IMR-90 (cell line): ENCODE measurements at regions not wholly inside any gene's neighbourhood (a gene's known extent, or its start where the extent isn't known, plus 50 kb on each side); places are given as distances from the start of the nearest gene placed in this dataset.

Experiments used
- ATAC-seq: fragments of 200-7000 bp; cut with Tn5 transposase; 2 replicates; pipeline ENCODE4 v1.9.1; 2020; ENCODE audit warnings: low read depth, mild to moderate bottlenecking, moderate library complexity
- BruUV-seq: library from RNA; stranded (reverse); fragments of 400-500 nt; replicated peaks from 2 replicates; lab custom pipeline; 2021; lab: Mats Ljungman, UMichigan
- CTCF ChIA-PET: fragments of 300-600 bp; formaldehyde crosslinking; extraction: SDS; loops from one replicate; lab custom pipeline; 2021; ENCODE audit warnings: antibody characterized with exemption; lab: Yijun Ruan, JAX
- POLR2A ChIA-PET: fragments of 300-600 bp; sonication (Branson Sonifier 250); formaldehyde crosslinking; loops from one replicate; lab custom pipeline; 2022; ENCODE audit warnings: antibody characterized with exemption; ENCODE audit not compliant: unreplicated experiment; lab: Charles Lee
- DNase-seq: peaks from one replicate; pipeline ENCODE4 v3.0.0; 2013
- H2AFZ ChIP-seq: replicated peaks from 2 replicates; pipeline ENCODE3; 2013; ENCODE audit warnings: low read length, mild to moderate bottlenecking; ENCODE audit not compliant: poor library complexity
- H2AK5ac ChIP-seq: 2 replicates; pipeline ENCODE4 v1.6.1; 2013; ENCODE audit warnings: low read depth, low read length, inconsistent platforms
- H2AK9ac ChIP-seq: replicated peaks from 2 replicates; pipeline ENCODE3; 2013; ENCODE audit warnings: mild to moderate bottlenecking, low read depth, low read length, moderate library complexity; ENCODE audit not compliant: poor library complexity
- H2BK120ac ChIP-seq: 2 replicates; pipeline ENCODE4 v1.6.1; 2013; ENCODE audit warnings: low read depth, low read length, inconsistent platforms
- H2BK15ac ChIP-seq: 3 replicates; pipeline ENCODE4 v1.6.1; 2013; ENCODE audit warnings: low read depth, low read length, inconsistent platforms
- H2BK20ac ChIP-seq: 2 replicates; pipeline ENCODE4 v1.6.1; 2013; ENCODE audit warnings: low read depth, mild to moderate bottlenecking, inconsistent platforms, low read length, moderate library complexity
- H2BK5ac ChIP-seq: 2 replicates; pipeline ENCODE4 v1.6.1; 2013; ENCODE audit warnings: mild to moderate bottlenecking, low read depth, low read length, inconsistent platforms; ENCODE audit not compliant: poor library complexity, severe bottlenecking
- H3K14ac ChIP-seq: replicated peaks from 2 replicates; pipeline ENCODE4 v1.6.1; 2013; ENCODE audit warnings: low read depth, low read length, inconsistent platforms
- H3K18ac ChIP-seq: 2 replicates; pipeline ENCODE4 v1.6.1; 2013; ENCODE audit warnings: low read depth, low read length, control low read depth
- H3K23ac ChIP-seq: 2 replicates; pipeline ENCODE4 v1.6.1; 2013; ENCODE audit warnings: low read depth, low read length, inconsistent platforms
- H3K27ac ChIP-seq: 2 replicates; pipeline ENCODE4 v1.5.1; 2013; ENCODE audit warnings: mild to moderate bottlenecking, control low read depth, low read length; ENCODE audit not compliant: insufficient read depth
- H3K27me3 ChIP-seq: 2 replicates; pipeline ENCODE4 v1.6.1; 2013; ENCODE audit warnings: low read length; ENCODE audit not compliant: control insufficient read depth, insufficient read depth
- H3K36me3 ChIP-seq: 2 replicates; pipeline ENCODE4 v1.6.1; 2013; ENCODE audit warnings: low read length, mixed read lengths; ENCODE audit not compliant: control insufficient read depth, insufficient read depth
- H3K4ac ChIP-seq: 2 replicates; pipeline ENCODE4 v1.6.1; 2013; ENCODE audit warnings: low read depth, low read length, inconsistent platforms
- H3K4me1 ChIP-seq: 2 replicates; pipeline ENCODE4 v1.6.1; 2013; ENCODE audit warnings: low read length, mixed read lengths; ENCODE audit not compliant: control insufficient read depth, insufficient read depth
- H3K4me2 ChIP-seq: 2 replicates; pipeline ENCODE4 v1.6.1; 2013; ENCODE audit warnings: low read depth, mild to moderate bottlenecking, control low read depth, low read length, moderate library complexity
- H3K4me3 ChIP-seq: 2 replicates; pipeline ENCODE4 v1.5.1; 2013; ENCODE audit warnings: low read depth, mild to moderate bottlenecking, control low read depth, low read length, moderate library complexity; ENCODE audit not compliant: insufficient read depth
- H3K56ac ChIP-seq: 2 replicates; pipeline ENCODE4 v1.6.1; 2013; ENCODE audit warnings: low read length, inconsistent platforms; ENCODE audit not compliant: insufficient read depth; ENCODE audit errors: extremely low read depth
- H3K79me1 ChIP-seq, 2 experiments: 2 replicates each; pipeline ENCODE4 v1.6.1; 2013; ENCODE audit warnings: low read length in 2 of 2, inconsistent platforms in 1 of 2, low read depth in 1 of 2
- H3K9ac ChIP-seq: 2 replicates; pipeline ENCODE4 v1.6.1; 2013; ENCODE audit warnings: low read depth, low read length, control low read depth
- H3K9me1 ChIP-seq: 2 replicates; pipeline ENCODE4 v1.6.1; 2013; ENCODE audit warnings: low read length, inconsistent platforms; ENCODE audit not compliant: insufficient read depth
- H3K9me3 ChIP-seq: 2 replicates; pipeline ENCODE4 v1.6.1; 2013; ENCODE audit warnings: low read length; ENCODE audit not compliant: control insufficient read depth, insufficient read depth
- H4K20me1 ChIP-seq: 2 replicates; pipeline ENCODE4 v1.6.1; 2013; ENCODE audit warnings: low read length, inconsistent platforms; ENCODE audit not compliant: insufficient read depth
- H4K5ac ChIP-seq: 2 replicates; pipeline ENCODE4 v1.6.1; 2013; ENCODE audit warnings: mild to moderate bottlenecking, low read depth, low read length, control low read depth
- H4K8ac ChIP-seq, 2 experiments: 2 replicates each; pipeline ENCODE4 v1.6.1; 2013; ENCODE audit warnings: low read depth in 2 of 2, low read length in 2 of 2, control low read depth in 1 of 2, inconsistent platforms in 1 of 2
- H4K91ac ChIP-seq: 2 replicates; pipeline ENCODE4 v1.6.1; 2013; ENCODE audit warnings: low read depth, low read length, inconsistent platforms; ENCODE audit not compliant: insufficient read depth
- CEBPB ChIP-seq: IDR thresholded peaks from 2 replicates; pipeline ENCODE4 v1.6.1; 2012; ENCODE audit warnings: low read depth, low read length, improper control_type of control experiment
- MAFK ChIP-seq: IDR thresholded peaks from 2 replicates; pipeline ENCODE4 v1.6.1; 2012; ENCODE audit warnings: low read depth, low read length, improper control_type of control experiment
- POLR2A ChIP-seq: IDR thresholded peaks from 2 replicates; pipeline ENCODE4 v1.6.1; 2012; ENCODE audit warnings: mild to moderate bottlenecking, low read depth, low read length
- RCOR1 ChIP-seq: IDR thresholded peaks from 2 replicates; pipeline ENCODE4 v1.6.1; 2012; ENCODE audit warnings: mild to moderate bottlenecking, low read length, improper control_type of control experiment; ENCODE audit not compliant: insufficient replicate concordance
- RFX5 ChIP-seq: IDR thresholded peaks from 2 replicates; pipeline ENCODE4 v1.8.0; 2012; ENCODE audit warnings: low read depth, mild to moderate bottlenecking, low read length, moderate library complexity
- SMC3 ChIP-seq: fragments of 150-350 bp; IDR thresholded peaks from 2 replicates; pipeline ENCODE4 v1.6.1; 2016; ENCODE audit warnings: low read depth, mild to moderate bottlenecking, antibody characterized with exemption, low read length, moderate library complexity
- WGBS, 2 experiments: methylation state at CpG; one replicate each; pipeline versions ENCODE4 v1.1.5 to v1.1.7; 2013; ENCODE audit warnings: missing lambda C conversion rate in 2 of 2; ENCODE audit not compliant: insufficient read length in 1 of 2; ENCODE audit errors: extremely low coverage in 2 of 2; 5-methylcytosine and 5-hydroxymethylcytosine counted together
- dilution Hi-C: fragments of 300-500 bp; cut with HindIII; formaldehyde crosslinking; loops from one replicate; pipeline ENCODE4 v1.14.3; 2018; ENCODE audit warnings: low sequenced_read_pairs; ENCODE audit not compliant: unreplicated experiment
- in situ Hi-C: fragments of 300-500 bp; cut with MboI; formaldehyde crosslinking; loops from 3 replicates; pipeline ENCODE4 v1.14.3; 2019; ENCODE audit warnings: low sequenced_read_pairs, inconsistent platforms, mixed read lengths
- intact Hi-C: fragments of 100-400 bp; cut with micrococcal nuclease; formaldehyde crosslinking; loops from 2 replicates; pipeline ENCODE4 v1.10.0; 2022
- TF ChIP-seq, protein P1 (sequence below): fragments of 150-350 bp; IDR thresholded peaks from 2 replicates; pipeline ENCODE4 v1.6.1; 2016; ENCODE audit warnings: low read depth, mild to moderate bottlenecking, low read length, moderate library complexity, borderline replicate concordance

DNA sequence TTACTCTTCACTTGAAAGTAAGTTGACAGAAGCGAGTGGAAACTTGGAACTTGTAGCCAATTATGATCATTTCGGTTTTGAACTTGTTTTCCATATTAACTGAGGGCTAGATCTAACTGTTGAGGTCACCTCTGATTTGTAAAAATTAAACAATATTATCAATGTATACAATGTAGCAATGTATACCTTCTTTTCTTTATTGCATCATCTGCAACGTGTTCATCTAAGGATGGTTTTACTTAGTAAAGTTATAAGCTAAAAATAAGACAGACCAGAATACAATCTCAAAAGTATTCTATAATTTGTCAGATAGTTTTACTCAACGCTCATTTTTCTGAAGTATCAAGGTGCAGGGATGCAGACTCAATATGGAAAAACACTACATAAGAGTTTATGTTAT lies 435.0 kb upstream of the TNP1 start:
- dilution Hi-C loops, result no loop called here
- Histone ChIP-seq H4K5ac (no peak overlapping the region; the same call in 1 of the 2 replicates), H3K4me1 (peaks cover 13% of the 10 kb centered on the region), H3K56ac (no peak overlapping the region), H2BK120ac (no peak overlapping the region), H3K18ac (peak overlapping the region; percentile 61), H2AK9ac (no peak overlapping the region), H4K20me1 (no peaks in the 10 kb centered on the region), H3K27me3 (no peaks in the 10 kb centered on the region), H3K4me3 (no peak overlapping the region), H3K4ac (no peak overlapping the region), H3K9me3 (peaks cover 6% of the 10 kb centered on the region), H3K79me1 (peaks cover 0 to 5% of the 10 kb centered on the region in 2 experiments; a peak in 1 of 4 replicates), H3K27ac (no peak overlapping the region), H3K9me1 (peaks cover 7% of the 10 kb centered on the region; the same call in 1 of the 2 replicates), H2BK5ac (no peak overlapping the region), H2AFZ (no peak overlapping the region), H3K4me2 (no peak overlapping the region), H2AK5ac (no peak overlapping the region), H4K91ac (no peak overlapping the region), H2BK15ac (no peak overlapping the region), H3K23ac (no peak overlapping the region), H2BK20ac (no peak overlapping the region), H3K9ac (no peak overlapping the region), H4K8ac (no peak overlapping the region), H3K36me3 (peaks cover 5% of the 10 kb centered on the region; the same call in 1 of the 2 replicates), H3K14ac (no peak overlapping the region)
- ChIA-PET CTCF (no interaction called here), POLR2A (no interaction called here)
- intact Hi-C loops, result no loop called here
- no CpG with 5 or more reads among the region's 4 CpGs for WGBS, 2 experiments
- in situ Hi-C loops, result no loop called here
- no peak for ATAC-seq
- no peak for DNase-seq
- BruUV-seq, result no TSS peak
- TF ChIP-seq RCOR1, result no peak
- TF ChIP-seq, protein P1, sequence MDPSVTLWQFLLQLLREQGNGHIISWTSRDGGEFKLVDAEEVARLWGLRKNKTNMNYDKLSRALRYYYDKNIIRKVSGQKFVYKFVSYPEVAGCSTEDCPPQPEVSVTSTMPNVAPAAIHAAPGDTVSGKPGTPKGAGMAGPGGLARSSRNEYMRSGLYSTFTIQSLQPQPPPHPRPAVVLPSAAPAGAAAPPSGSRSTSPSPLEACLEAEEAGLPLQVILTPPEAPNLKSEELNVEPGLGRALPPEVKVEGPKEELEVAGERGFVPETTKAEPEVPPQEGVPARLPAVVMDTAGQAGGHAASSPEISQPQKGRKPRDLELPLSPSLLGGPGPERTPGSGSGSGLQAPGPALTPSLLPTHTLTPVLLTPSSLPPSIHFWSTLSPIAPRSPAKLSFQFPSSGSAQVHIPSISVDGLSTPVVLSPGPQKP, result no peak
- no peak for TF ChIP-seq RFX5
- TF ChIP-seq CEBPB, result peak; percentile 51
- TF ChIP-seq POLR2A, result no peak
- no peak for TF ChIP-seq SMC3
- no peak for TF ChIP-seq MAFK
